SK-N-SH (cell line): ENCODE measurements at regions not wholly inside any gene's neighbourhood (a gene's known extent, or its start where the extent isn't known, plus 50 kb on each side); places are given as distances from the start of the nearest gene placed in this dataset.

Experiments
- CTCF ChIA-PET: fragments of 300-600, 350-600 bp; formaldehyde crosslinking; extraction: SDS; loops from one replicate; lab custom pipeline; 2021; lab: Yijun Ruan, JAX
- POLR2A ChIA-PET: fragments of 350-600 bp; sonication (Branson Sonifier 250); formaldehyde crosslinking; extraction: SDS; loops from one replicate; lab custom pipeline; 2020; ENCODE audit warnings: antibody characterized with exemption, inconsistent platforms; lab: Yijun Ruan, JAX
- DNase-seq: peaks from one replicate; pipeline ENCODE4 v3.0.0; 2012
- H2AFZ ChIP-seq: fragments of 200-600 bp; sonication (generic); 2 replicates; pipeline ENCODE4 v1.8.1; 2016; ENCODE audit warnings: antibody characterized with exemption, mild to moderate bottlenecking, low read depth
- H3F3A ChIP-seq: fragments of 200-600 bp; sonication (generic); replicated peaks from 2 replicates; pipeline ENCODE3; 2016; ENCODE audit warnings: antibody characterized with exemption, mild to moderate bottlenecking; ENCODE audit not compliant: insufficient read depth
- H3K27ac ChIP-seq, 2 experiments: fragments of 200-500 bp in 1 of 2; fragments of 200-600 bp in 1 of 2; sonication (Bioruptor generic) in 1 of 2; sonication (generic), shearing (Covaris generic) in 1 of 2; 2 replicates each; pipeline versions ENCODE4 v1.5.1 to v1.6.1; 2014 to 2016; ENCODE audit warnings: low read depth in 2 of 2, inconsistent platforms in 1 of 2, low read length in 1 of 2, mild to moderate bottlenecking in 1 of 2, mixed read lengths in 1 of 2
- H3K27me3 ChIP-seq: fragments of 200-600 bp; sonication (generic), shearing (Covaris generic); 2 replicates; pipeline ENCODE4 v1.6.1; 2016; ENCODE audit warnings: mixed run types; ENCODE audit not compliant: insufficient read depth
- H3K36me3 ChIP-seq, 2 experiments: fragments of 200-500 bp in 1 of 2; fragments of 200-600 bp in 1 of 2; sonication (Bioruptor generic) in 1 of 2; sonication (generic) in 1 of 2; replicated peaks in 1 of 2; 2 replicates each; pipeline versions ENCODE3 to v1.5.1; 2014 to 2016; ENCODE audit warnings: low read length in 1 of 2, mild to moderate bottlenecking in 1 of 2; ENCODE audit not compliant: insufficient read depth in 2 of 2, control insufficient read depth in 1 of 2
- H3K4me1 ChIP-seq, 2 experiments: fragments of 200-500 bp in 1 of 2; fragments of 200-600 bp in 1 of 2; sonication (Bioruptor generic) in 1 of 2; sonication (generic), shearing (Covaris generic) in 1 of 2; 2 replicates each; pipeline versions ENCODE4 v1.5.1 to v1.6.1; 2014 to 2016; ENCODE audit warnings: low read depth in 1 of 2, low read length in 1 of 2, mixed run types in 1 of 2; ENCODE audit not compliant: insufficient read depth in 2 of 2, control insufficient read depth in 1 of 2
- H3K4me2 ChIP-seq: fragments of 200-600 bp; sonication (generic), shearing (Covaris generic); 2 replicates; pipeline ENCODE4 v1.6.1; 2017; ENCODE audit warnings: mixed run types
- H3K4me3 ChIP-seq, 2 experiments: fragments of 200-500 bp in 1 of 2; fragments of 200-600 bp in 1 of 2; sonication (Bioruptor generic) in 1 of 2; sonication (generic), shearing (Covaris generic) in 1 of 2; 2 replicates each; pipeline versions ENCODE4 v1.5.1 to v1.8.1; 2014 to 2016; ENCODE audit warnings: low read depth in 2 of 2, inconsistent platforms in 1 of 2, low read length in 1 of 2, mild to moderate bottlenecking in 1 of 2, mixed read lengths in 1 of 2, moderate library complexity in 1 of 2
- H3K79me2 ChIP-seq: fragments of 200-600 bp; sonication (generic); 2 replicates; pipeline ENCODE4 v1.8.1; 2017; ENCODE audit warnings: mild to moderate bottlenecking; ENCODE audit not compliant: insufficient read depth
- H3K9ac ChIP-seq: fragments of 200-600 bp; sonication (generic); 2 replicates; pipeline ENCODE4 v1.6.1; 2017; ENCODE audit warnings: mixed run types
- H3K9me2 ChIP-seq: fragments of 200-600 bp; sonication (generic); 2 replicates; pipeline ENCODE4 v1.6.1; 2017; ENCODE audit warnings: mixed run types
- H3K9me3 ChIP-seq: fragments of 200-600 bp; sonication (generic); 2 replicates; pipeline ENCODE4 v1.6.1; 2017; ENCODE audit warnings: mixed run types, mild to moderate bottlenecking, moderate library complexity
- H4K20me1 ChIP-seq: fragments of 200-600 bp; sonication (generic); 2 replicates; pipeline ENCODE4 v1.6.1; 2017; ENCODE audit warnings: mild to moderate bottlenecking, mixed run types; ENCODE audit not compliant: insufficient read depth
- ELF1 ChIP-seq: IDR thresholded peaks from 2 replicates; pipeline ENCODE4 v1.4.0; 2012
- EZH2phosphoT487 ChIP-seq: fragments of 200-600 bp; sonication (generic); IDR thresholded peaks from 2 replicates; pipeline ENCODE4 v1.6.1; 2017; ENCODE audit warnings: low read depth, mixed run types, mild to moderate bottlenecking, antibody characterized with exemption, moderate library complexity, borderline replicate concordance
- FOSL2 ChIP-seq: IDR thresholded peaks from 2 replicates; pipeline ENCODE4 v1.4.0; 2012; ENCODE audit warnings: low read depth, mild to moderate bottlenecking, moderate library complexity, borderline replicate concordance
- FOXJ3 ChIP-seq: sonication (generic); formaldehyde crosslinking; IDR thresholded peaks from 2 replicates; pipeline ENCODE4 v1.5.1; 2020; ENCODE audit warnings: mild to moderate bottlenecking, missing genetic modification reagents
- FOXM1 ChIP-seq: IDR thresholded peaks from 2 replicates; pipeline ENCODE4 v1.4.0; 2012; ENCODE audit warnings: low read depth, mild to moderate bottlenecking
- GABPA ChIP-seq: IDR thresholded peaks from 2 replicates; pipeline ENCODE4 v1.4.0; 2012; ENCODE audit warnings: low read depth, mild to moderate bottlenecking
- GATA2 ChIP-seq: sonication (generic); formaldehyde crosslinking; IDR thresholded peaks from 2 replicates; pipeline ENCODE4 v1.5.0; 2020; ENCODE audit warnings: mild to moderate bottlenecking, missing genetic modification reagents
- JUND ChIP-seq: IDR thresholded peaks from 2 replicates; pipeline ENCODE4 v1.4.0; 2012
- MAX ChIP-seq: IDR thresholded peaks from 2 replicates; pipeline ENCODE4 v1.4.0; 2012; ENCODE audit warnings: low read depth
- MEF2A ChIP-seq: IDR thresholded peaks from 2 replicates; pipeline ENCODE4 v1.4.0; 2012; ENCODE audit warnings: low read depth, borderline replicate concordance
- PBX3 ChIP-seq: IDR thresholded peaks from 2 replicates; pipeline ENCODE4; 2012
- POLR2AphosphoS5 ChIP-seq: IDR thresholded peaks from 2 replicates; pipeline ENCODE4 v1.6.1; 2012; ENCODE audit warnings: low read depth, low read length
- RCOR1 ChIP-seq: fragments of 150-350 bp; IDR thresholded peaks from 2 replicates; pipeline ENCODE4 v1.6.1; 2017; ENCODE audit warnings: antibody characterized with exemption, low read length
- RFX5 ChIP-seq: IDR thresholded peaks from 2 replicates; pipeline ENCODE4 v1.6.1; 2012; ENCODE audit warnings: mild to moderate bottlenecking, improper control_type of control experiment, low read length
- SIN3A ChIP-seq: IDR thresholded peaks from 2 replicates; pipeline ENCODE4 v1.6.1; 2012; ENCODE audit warnings: low read depth, mild to moderate bottlenecking, low read length, moderate library complexity, borderline replicate concordance
- SMC3 ChIP-seq: IDR thresholded peaks from 2 replicates; pipeline ENCODE4 v1.6.1; 2012; ENCODE audit warnings: low read depth, low read length, improper control_type of control experiment
- YY1 ChIP-seq: IDR thresholded peaks from 2 replicates; pipeline ENCODE4 v1.4.0; 2012; ENCODE audit warnings: low read depth, mild to moderate bottlenecking
- ZBTB33 ChIP-seq: IDR thresholded peaks from 2 replicates; pipeline ENCODE4 v1.4.0; 2012; ENCODE audit warnings: low read depth, borderline replicate concordance
- WGBS: methylation state at CpG from one replicate; pipeline ENCODE4 v1.1.6; 2017; ENCODE audit warnings: low lambda C conversion rate; 5-methylcytosine and 5-hydroxymethylcytosine counted together
- TF ChIP-seq, protein P1 (sequence below): IDR thresholded peaks from 2 replicates; pipeline ENCODE4 v1.4.0; 2012; ENCODE audit warnings: low read depth, borderline replicate concordance

DNA sequence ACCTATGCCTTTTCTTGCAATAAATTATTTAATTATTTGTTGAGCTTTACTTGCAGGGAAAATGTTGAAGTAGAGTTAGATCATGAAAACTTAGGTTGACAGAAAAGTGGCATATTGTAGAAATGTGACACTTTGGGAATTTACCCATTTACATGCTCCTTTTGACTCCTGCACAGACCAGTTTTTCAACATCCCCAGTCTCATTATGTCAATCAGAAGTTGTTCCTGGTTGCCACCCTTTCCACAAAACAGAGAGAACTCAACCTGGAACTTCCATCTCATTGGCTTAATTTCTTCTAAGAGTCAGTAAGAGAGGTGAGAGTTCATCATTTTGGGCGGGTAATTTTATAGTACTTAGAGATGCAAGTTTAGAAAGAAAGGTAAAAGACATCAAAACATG, 284.6 kb upstream of the ANKRD50 start:
- Histone ChIP-seq H3K9me2 (no peaks in the 10 kb centered on the region), H3K36me3 (no peaks in the 10 kb centered on the region), H3K4me1 (no peaks in the 10 kb centered on the region), H3K4me3 (no peak overlapping the region), H3K27ac (no peak overlapping the region), H3K9ac (no peak overlapping the region), H3K4me2 (no peak overlapping the region), H4K20me1 (no peaks in the 10 kb centered on the region), H3K27me3 (no peaks in the 10 kb centered on the region), H3K79me2 (no peaks in the 10 kb centered on the region), H2AFZ (no peak overlapping the region), H3K9me3 (no peaks in the 10 kb centered on the region), H3F3A (no peaks in the 10 kb centered on the region)
- DNase-seq: no peak
- TF ChIP-seq GABPA (no peak), MAX (no peak), POLR2AphosphoS5 (no peak), YY1 (no peak)
- CTCF ChIA-PET: no interaction called here
- POLR2A ChIA-PET: no interaction called here
- WGBS: 88% methylated on average over 1 of the region's 1 CpG

- ChIA-PET CTCF (interaction anchor here (0.6 to 1.0 kb wide), 2 partner anchors 11 to 56 kb away, joined by 3 to 4 read pairs; no protein-coding TSS in a partner anchor), POLR2A (no interaction called here)
- H3K4me2 ChIP-seq: no peak overlapping the region
- H3K4me1 ChIP-seq: no peaks in the 10 kb centered on the region
- no peak overlapping the region for H3K27ac ChIP-seq
- H3K79me2 ChIP-seq: no peaks in the 10 kb centered on the region
- TF ChIP-seq JUND (no peak), SMC3 (no peak), EZH2phosphoT487 (no peak), ZBTB33 (no peak), FOSL2 (no peak), GABPA (no peak), PBX3 (no peak), YY1 (no peak), GATA2 (CRISPR knock-in tag) (no peak), RFX5 (no peak), FOXM1 (no peak), FOXJ3 (CRISPR knock-in tag) (no peak), ELF1 (no peak), MEF2A (no peak), SIN3A (no peak), RCOR1 (no peak)
- TF ChIP-seq, protein P1, sequence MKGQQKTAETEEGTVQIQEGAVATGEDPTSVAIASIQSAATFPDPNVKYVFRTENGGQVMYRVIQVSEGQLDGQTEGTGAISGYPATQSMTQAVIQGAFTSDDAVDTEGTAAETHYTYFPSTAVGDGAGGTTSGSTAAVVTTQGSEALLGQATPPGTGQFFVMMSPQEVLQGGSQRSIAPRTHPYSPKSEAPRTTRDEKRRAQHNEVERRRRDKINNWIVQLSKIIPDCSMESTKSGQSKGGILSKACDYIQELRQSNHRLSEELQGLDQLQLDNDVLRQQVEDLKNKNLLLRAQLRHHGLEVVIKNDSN: no peak
- H3F3A ChIP-seq: no peaks in the 10 kb centered on the region
- H3K27me3 ChIP-seq: no peaks in the 10 kb centered on the region
- no peak overlapping the region for H2AFZ ChIP-seq
- no peak overlapping the region for H3K9ac ChIP-seq
- 70% methylated on average over 2 of the region's 2 CpGs for WGBS
- no peaks in the 10 kb centered on the region for H3K36me3 ChIP-seq
- no peak overlapping the region for H3K4me3 ChIP-seq
- no peaks in the 10 kb centered on the region for H3K9me3 ChIP-seq
- no peaks in the 10 kb centered on the region for H4K20me1 ChIP-seq
- no peaks in the 10 kb centered on the region for H3K9me2 ChIP-seq
- no peak for DNase-seq
Measured at GRCh38 chr4:124993838-124994237, 281.3 kb upstream of the ANKRD50 start.
